GM19397 (cell line): ENCODE measurements at regions not wholly inside any gene's neighbourhood (a gene's known extent, or its start where the extent isn't known, plus 50 kb on each side); places are given as distances from the start of the nearest gene placed in this dataset.
"Not testable (repeated sequence)": the region's sequence is repeated elsewhere in the genome, so short reads cannot be mapped to it uniquely, and the experiment has no call there.

Source experiments
- ATAC-seq: cut with Tn5 transposase; IDR thresholded peaks from one replicate; pipeline ENCODE4 v1.9.1; 2021; ENCODE audit warnings: mild to moderate bottlenecking, moderate library complexity; ENCODE audit not compliant: unreplicated experiment

GRCh38 chr22:49677495-49677889, 150.2 kb downstream of the BRD1 start:
- ATAC-seq: no peak

- no peak for ATAC-seq
Measured at GRCh38 chr22:49676783-49677494, 150.7 kb downstream of the BRD1 start.

- ATAC-seq: no peak
Measured at GRCh38 chr22:49676230-49676629, 151.4 kb downstream of the BRD1 start.

GRCh38 chr22:49674479-49675050, 153.1 kb downstream of the BRD1 start:
- ATAC-seq: no peak

GRCh38 chr22:49673048-49673447, 154.6 kb downstream of the BRD1 start:
- no peak for ATAC-seq

- no peak for ATAC-seq
Measured at GRCh38 chr22:49672014-49672516, 155.6 kb downstream of the BRD1 start.

GRCh38 chr22:49671331-49672013, 156.2 kb downstream of the BRD1 start:
- ATAC-seq: no peak

GRCh38 chr22:49670456-49671330, 157.0 kb downstream of the BRD1 start:
- no peak for ATAC-seq

- not testable (repeated sequence) for ATAC-seq
Measured at GRCh38 chr22:49669969-49670455, 157.7 kb downstream of the BRD1 start.

GRCh38 chr22:49669427-49669968, 158.2 kb downstream of the BRD1 start:
- not testable (repeated sequence) for ATAC-seq

GRCh38 chr22:49668402-49668801, 159.3 kb downstream of the BRD1 start:
- ATAC-seq: no peak

GRCh38 chr22:49667236-49667635, 160.4 kb downstream of the BRD1 start:
- no peak for ATAC-seq

GRCh38 chr22:49666146-49666809, 161.4 kb downstream of the BRD1 start:
- no peak for ATAC-seq

GRCh38 chr22:49664891-49665290, 162.8 kb downstream of the BRD1 start:
- ATAC-seq: no peak

- ATAC-seq: no peak
Measured at GRCh38 chr22:49664371-49664881, 163.2 kb downstream of the BRD1 start.

GRCh38 chr22:49663823-49664222, 163.8 kb downstream of the BRD1 start:
- ATAC-seq: no peak

- ATAC-seq: no peak
Measured at GRCh38 chr22:49663311-49663711, 164.4 kb downstream of the BRD1 start.

- no peak for ATAC-seq
Measured at GRCh38 chr22:49662681-49663080, 165.0 kb downstream of the BRD1 start.

GRCh38 chr22:49660794-49661781, 166.6 kb downstream of the BRD1 start:
- no peak for ATAC-seq
